KMS-11 (cell line): ENCODE measurements at regions not wholly inside any gene's neighbourhood (a gene's known extent, or its start where the extent isn't known, plus 50 kb on each side); places are given as distances from the start of the nearest gene placed in this dataset.

Experiments used
- H2AFZ ChIP-seq: fragments of 200-600 bp; sonication (generic); 2 replicates; pipeline ENCODE4 v1.6.1; 2016; ENCODE audit warnings: antibody characterized with exemption, mixed run types, low read depth
- H3K27ac ChIP-seq: fragments of 200-600 bp; sonication (generic); 2 replicates; pipeline ENCODE4 v1.6.1; 2016; ENCODE audit warnings: mild to moderate bottlenecking, mixed run types
- H3K27me3 ChIP-seq: fragments of 200-600 bp; sonication (generic); 2 replicates; pipeline ENCODE4 v1.6.1; 2017; ENCODE audit warnings: mild to moderate bottlenecking, low read depth, mixed run types, moderate library complexity; ENCODE audit not compliant: insufficient read depth
- H3K36me3 ChIP-seq: fragments of 200-600 bp; sonication (generic); 2 replicates; pipeline ENCODE4 v1.6.1; 2017; ENCODE audit warnings: mild to moderate bottlenecking, mixed run types; ENCODE audit not compliant: insufficient read depth
- H3K4me1 ChIP-seq: fragments of 200-600 bp; sonication (generic); 2 replicates; pipeline ENCODE4 v1.6.1; 2016; ENCODE audit warnings: mild to moderate bottlenecking, low read depth, mixed run types; ENCODE audit not compliant: poor library complexity, severe bottlenecking
- H3K4me2 ChIP-seq: fragments of 200-600 bp; sonication (generic); 2 replicates; pipeline ENCODE4 v1.7.0; 2016; ENCODE audit warnings: mild to moderate bottlenecking, mixed run types
- H3K4me3 ChIP-seq: fragments of 200-600 bp; sonication (generic); IDR thresholded peaks from 2 replicates; pipeline ENCODE4 v1.6.1; 2017; ENCODE audit warnings: low read depth, low read length, mixed read lengths; ENCODE audit not compliant: insufficient read depth
- H3K79me2 ChIP-seq: fragments of 200-600 bp; sonication (generic); 2 replicates; pipeline ENCODE4 v1.6.1; 2016; ENCODE audit warnings: low read depth, mixed run types; ENCODE audit not compliant: insufficient read depth
- H3K9ac ChIP-seq: fragments of 200-600 bp; sonication (generic); 2 replicates; pipeline ENCODE4 v1.6.1; 2016; ENCODE audit warnings: mild to moderate bottlenecking, mixed run types
- H4K20me1 ChIP-seq: fragments of 200-600 bp; sonication (generic); 2 replicates; pipeline ENCODE4 v1.6.1; 2016; ENCODE audit warnings: mild to moderate bottlenecking, mixed run types; ENCODE audit not compliant: insufficient read depth
- TF ChIP-seq, protein P1 (sequence below): fragments of 200-600 bp; sonication (generic); conservative IDR thresholded peaks from 2 replicates; pipeline ENCODE4 v1.6.1; 2017; ENCODE audit warnings: low read depth, mild to moderate bottlenecking, antibody characterized with exemption, low read length, moderate library complexity, mixed read lengths

DNA sequence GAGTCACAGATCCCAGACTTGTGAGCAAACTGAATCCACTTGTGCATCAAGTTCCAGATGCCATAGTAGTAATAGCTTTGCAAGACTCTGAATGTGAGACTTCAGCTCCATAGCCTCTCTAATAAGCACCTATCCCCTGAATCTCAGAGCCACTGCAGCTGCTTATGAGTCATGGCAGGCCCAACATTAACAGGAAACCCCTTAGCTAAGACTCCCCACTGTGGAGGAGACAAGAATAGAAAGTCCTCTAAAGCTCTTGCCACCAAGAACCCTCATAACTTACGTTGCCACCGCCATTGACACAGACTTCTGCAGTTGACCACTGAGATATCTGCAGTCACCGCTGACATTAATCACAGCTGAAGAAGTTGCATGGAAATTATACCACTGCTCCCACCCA lies 62.9 kb upstream of the PDE3A start:
- no peaks in the 10 kb centered on the region for H4K20me1 ChIP-seq
- no peak overlapping the region for H2AFZ ChIP-seq
- H3K4me3 ChIP-seq: no peak overlapping the region
- no peaks in the 10 kb centered on the region for H3K36me3 ChIP-seq
- no peaks in the 10 kb centered on the region for H3K27me3 ChIP-seq
- no peak overlapping the region for H3K27ac ChIP-seq
- H3K4me1 ChIP-seq: no peaks in the 10 kb centered on the region
- no peak overlapping the region for H3K4me2 ChIP-seq
- no peak overlapping the region for H3K9ac ChIP-seq
- TF ChIP-seq, protein P1, sequence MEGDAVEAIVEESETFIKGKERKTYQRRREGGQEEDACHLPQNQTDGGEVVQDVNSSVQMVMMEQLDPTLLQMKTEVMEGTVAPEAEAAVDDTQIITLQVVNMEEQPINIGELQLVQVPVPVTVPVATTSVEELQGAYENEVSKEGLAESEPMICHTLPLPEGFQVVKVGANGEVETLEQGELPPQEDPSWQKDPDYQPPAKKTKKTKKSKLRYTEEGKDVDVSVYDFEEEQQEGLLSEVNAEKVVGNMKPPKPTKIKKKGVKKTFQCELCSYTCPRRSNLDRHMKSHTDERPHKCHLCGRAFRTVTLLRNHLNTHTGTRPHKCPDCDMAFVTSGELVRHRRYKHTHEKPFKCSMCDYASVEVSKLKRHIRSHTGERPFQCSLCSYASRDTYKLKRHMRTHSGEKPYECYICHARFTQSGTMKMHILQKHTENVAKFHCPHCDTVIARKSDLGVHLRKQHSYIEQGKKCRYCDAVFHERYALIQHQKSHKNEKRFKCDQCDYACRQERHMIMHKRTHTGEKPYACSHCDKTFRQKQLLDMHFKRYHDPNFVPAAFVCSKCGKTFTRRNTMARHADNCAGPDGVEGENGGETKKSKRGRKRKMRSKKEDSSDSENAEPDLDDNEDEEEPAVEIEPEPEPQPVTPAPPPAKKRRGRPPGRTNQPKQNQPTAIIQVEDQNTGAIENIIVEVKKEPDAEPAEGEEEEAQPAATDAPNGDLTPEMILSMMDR: no peak
- no peaks in the 10 kb centered on the region for H3K79me2 ChIP-seq

DNA sequence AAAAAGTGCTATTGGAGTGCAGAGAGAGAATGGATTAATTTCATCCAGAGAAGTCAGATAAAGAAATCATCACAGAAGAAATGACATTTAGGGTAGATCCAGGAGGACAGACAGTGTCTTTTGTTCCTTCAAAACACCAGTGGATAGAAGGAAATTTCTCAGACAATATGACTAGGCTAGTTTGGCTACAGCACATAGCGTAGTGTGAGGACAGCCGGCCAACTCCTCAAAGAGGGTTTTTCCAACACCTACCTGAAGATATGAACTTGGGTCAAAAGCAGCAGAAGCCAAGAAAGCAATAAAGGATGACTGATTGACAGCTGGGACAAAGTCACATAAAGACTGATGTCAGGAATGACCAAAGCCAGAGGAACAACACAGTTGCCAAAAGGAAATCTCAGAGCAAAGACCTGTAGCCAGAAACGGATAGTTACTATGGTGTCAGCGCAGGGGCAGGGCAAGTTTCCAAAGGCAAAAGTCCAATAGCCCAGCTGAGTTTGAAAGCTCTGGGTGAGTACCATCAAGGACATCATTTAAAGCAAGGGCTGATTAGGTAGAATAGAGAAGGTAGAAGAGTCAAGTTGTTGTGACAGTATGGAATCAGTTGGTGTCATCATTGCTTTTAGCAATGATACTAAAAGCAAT lies 58.7 kb upstream of the PDE3A start:
- Histone ChIP-seq H3K27ac (no peak overlapping the region), H2AFZ (no peak overlapping the region), H3K36me3 (no peaks in the 10 kb centered on the region), H3K27me3 (no peaks in the 10 kb centered on the region), H3K79me2 (no peaks in the 10 kb centered on the region), H3K9ac (no peak overlapping the region), H3K4me3 (no peak overlapping the region), H3K4me1 (no peaks in the 10 kb centered on the region), H4K20me1 (no peaks in the 10 kb centered on the region), H3K4me2 (no peak overlapping the region)
- TF ChIP-seq, protein P1: no peak

DNA sequence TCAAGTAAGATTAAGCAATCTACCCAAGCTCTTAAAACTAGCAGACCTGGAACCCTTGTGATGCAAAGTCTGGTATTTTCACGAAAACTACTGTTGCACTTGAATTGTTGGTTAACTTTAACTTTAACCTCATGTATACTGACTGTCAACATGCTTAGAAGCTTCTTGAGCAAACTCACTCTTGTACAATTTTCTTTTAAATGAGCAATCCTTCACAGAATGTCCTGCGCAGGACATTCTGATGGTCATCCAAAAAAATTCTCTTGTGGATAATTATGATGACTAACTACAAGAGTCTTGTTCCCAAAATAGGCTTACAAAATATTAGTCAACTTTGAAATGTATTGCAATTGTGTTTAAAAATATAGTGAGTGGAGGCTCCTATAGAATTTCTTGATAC lies 54.0 kb upstream of the PDE3A start:
- no peak overlapping the region for H3K4me2 ChIP-seq
- no peaks in the 10 kb centered on the region for H3K4me1 ChIP-seq
- H2AFZ ChIP-seq: no peak overlapping the region
- no peak overlapping the region for H3K9ac ChIP-seq
- H3K27ac ChIP-seq: no peak overlapping the region
- no peak overlapping the region for H3K4me3 ChIP-seq
- no peaks in the 10 kb centered on the region for H4K20me1 ChIP-seq
- TF ChIP-seq, protein P1: no peak
- H3K27me3 ChIP-seq: no peaks in the 10 kb centered on the region
- H3K79me2 ChIP-seq: no peaks in the 10 kb centered on the region
- H3K36me3 ChIP-seq: no peaks in the 10 kb centered on the region

DNA sequence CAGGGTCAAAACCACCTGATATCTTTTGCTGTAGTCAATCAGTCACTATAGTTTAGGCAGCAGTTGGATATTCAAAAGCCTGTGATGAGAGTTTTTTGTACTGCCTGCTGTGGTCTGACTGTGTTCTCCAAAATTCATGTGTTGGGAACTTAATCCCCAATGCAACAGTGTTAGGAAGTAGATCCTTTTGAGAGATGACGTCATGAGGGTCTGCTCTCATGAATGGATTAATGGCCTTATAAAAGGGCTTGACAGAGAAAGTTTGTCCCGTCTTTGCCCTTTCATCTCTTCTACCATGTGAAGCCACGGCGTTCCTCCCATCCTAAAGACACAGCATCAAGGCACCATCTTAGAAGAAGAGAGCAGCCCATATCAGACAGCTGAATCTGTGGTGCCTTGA lies 50.8 kb upstream of the PDE3A start:
- TF ChIP-seq, protein P1: no peak
- H3K9ac ChIP-seq: no peak overlapping the region
- no peak overlapping the region for H3K27ac ChIP-seq
- H3K79me2 ChIP-seq: no peaks in the 10 kb centered on the region
- no peaks in the 10 kb centered on the region for H3K27me3 ChIP-seq
- H3K4me3 ChIP-seq: no peak overlapping the region
- H3K4me2 ChIP-seq: no peak overlapping the region
- no peaks in the 10 kb centered on the region for H3K4me1 ChIP-seq
- no peaks in the 10 kb centered on the region for H4K20me1 ChIP-seq
- no peaks in the 10 kb centered on the region for H3K36me3 ChIP-seq
- H2AFZ ChIP-seq: no peak overlapping the region
